ENCODE measurements at regions not wholly inside any gene's neighbourhood (a gene's known extent, or its start where the extent isn't known, plus 50 kb on each side); places are given as distances from the start of the nearest gene placed in this dataset.
"Not testable (repeated sequence)": the region's sequence is repeated elsewhere in the genome, so short reads cannot be mapped to it uniquely, and the experiment has no call there.

DNA sequence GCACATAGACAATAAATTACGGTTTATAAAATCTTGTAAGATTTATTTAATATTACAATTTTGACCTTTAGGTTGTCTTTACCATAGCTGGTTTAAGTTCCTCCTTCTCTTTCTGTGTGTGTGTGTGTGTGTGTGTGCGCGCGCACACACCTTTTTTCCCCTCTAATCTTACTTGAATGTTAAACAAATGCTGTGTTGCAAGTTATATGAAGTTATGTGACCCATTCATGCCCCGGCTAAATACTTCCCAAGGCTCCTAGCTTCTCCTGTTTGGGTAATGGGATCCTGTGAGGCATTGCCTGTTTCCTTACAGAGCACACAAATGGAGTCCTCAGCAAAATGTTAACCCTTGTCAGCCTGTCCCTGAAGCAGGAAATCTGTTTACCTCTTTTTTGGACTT, 125.6 kb upstream of the ZNF608 start:
- no peak for DNase-seq (ENCODE audit: low spot score)

DNA sequence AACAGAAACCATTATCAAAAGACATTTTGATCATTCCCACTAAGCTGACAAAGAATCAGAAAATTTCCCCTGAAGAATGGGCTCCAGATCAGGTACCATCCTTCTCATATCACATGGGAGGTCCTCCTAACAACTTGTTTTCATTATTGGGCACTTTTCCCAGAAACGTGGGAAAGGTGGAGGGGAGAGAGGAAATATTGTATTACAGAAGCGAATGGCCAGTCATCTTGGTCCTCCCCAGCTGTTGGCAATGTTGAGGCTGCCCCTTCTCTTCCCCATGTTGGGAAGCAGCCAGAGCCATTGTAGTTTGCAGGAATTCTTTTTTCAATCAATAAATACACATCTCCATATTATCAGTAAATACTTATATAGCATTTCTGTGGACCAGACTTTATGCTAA, 126.2 kb upstream of the ZNF608 start:
- DNase-seq (ENCODE audit: low spot score): no peak

DNA sequence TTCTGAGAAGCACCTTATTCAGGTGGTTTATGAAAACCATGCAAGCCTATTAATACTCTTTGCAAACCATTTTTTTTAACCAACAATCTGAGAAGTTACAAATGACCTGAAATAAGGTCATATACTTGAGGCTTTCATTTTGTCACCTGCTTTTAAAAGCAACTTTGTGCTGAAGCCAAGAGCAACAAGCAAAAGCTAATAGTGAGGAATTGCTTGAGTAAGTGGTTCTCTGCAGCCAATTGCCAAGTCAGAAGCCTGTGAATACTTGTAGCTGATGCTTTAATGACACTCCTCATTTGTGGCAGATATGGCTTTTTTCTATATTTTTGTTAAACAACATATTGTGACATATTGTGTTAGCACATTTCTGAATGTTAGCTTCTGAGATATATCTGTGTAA, 126.7 kb upstream of the ZNF608 start:
- no peak for DNase-seq (ENCODE audit: low spot score)

DNA sequence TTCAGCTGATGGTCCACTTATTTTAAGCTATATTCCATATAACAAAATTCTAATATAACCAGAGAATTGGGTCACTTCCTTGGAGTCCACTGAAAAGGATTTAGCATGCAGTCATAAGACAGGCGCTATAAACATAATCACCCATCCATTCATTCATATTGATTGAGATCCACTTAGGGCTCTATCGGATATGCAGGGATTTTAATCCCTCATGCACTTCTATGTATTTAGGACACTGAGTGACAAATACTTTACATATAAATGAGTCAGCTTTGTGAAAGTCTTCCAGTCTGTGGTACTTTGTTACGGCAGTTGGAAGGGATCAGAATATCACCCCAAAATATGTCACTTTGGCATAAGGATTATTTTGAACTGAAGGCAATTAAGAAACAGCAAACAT, 127.3 kb upstream of the ZNF608 start:
- no peak for DNase-seq (ENCODE audit: low spot score)

DNA sequence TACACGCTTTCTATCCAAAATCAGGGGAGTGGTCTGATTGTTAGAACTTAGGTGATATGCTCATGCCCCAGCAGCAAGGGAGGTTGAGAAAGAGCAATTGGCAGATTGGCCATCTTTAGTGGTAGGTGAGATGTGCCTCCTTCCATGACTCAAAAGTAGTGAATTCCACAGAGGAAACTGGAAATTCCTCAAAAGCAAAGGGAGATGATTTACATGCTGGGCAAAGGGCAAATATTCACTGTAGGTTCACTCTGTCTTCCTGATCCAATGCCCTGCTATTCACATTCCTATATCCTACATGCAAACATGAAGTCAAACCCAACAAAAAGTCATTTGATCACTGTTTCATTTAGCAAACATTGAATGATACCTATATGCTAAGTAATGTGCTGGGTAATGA, 130.1 kb upstream of the ZNF608 start:
- no peak for DNase-seq (ENCODE audit: low spot score)

DNA sequence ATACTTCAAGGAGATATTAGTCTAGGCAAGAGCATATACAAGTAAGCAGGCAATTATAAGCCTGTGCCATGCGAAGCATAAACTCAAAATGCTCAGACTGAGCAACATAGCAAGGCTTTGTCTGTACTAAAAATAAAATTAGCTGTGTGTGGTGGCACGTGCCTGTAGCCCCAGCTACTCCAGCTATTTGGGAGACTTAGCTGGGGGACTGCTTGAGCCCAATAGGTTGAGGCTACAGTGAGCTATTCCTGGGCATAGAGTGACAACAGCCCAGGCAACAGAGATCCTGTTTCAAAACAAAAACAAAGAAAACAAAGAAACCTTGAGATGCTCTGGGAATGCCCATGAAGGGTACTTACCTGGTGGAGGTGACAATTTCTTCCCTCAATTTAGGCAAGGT, 130.5 kb upstream of the ZNF608 start:
- DNase-seq (ENCODE audit: low spot score): no peak

DNA sequence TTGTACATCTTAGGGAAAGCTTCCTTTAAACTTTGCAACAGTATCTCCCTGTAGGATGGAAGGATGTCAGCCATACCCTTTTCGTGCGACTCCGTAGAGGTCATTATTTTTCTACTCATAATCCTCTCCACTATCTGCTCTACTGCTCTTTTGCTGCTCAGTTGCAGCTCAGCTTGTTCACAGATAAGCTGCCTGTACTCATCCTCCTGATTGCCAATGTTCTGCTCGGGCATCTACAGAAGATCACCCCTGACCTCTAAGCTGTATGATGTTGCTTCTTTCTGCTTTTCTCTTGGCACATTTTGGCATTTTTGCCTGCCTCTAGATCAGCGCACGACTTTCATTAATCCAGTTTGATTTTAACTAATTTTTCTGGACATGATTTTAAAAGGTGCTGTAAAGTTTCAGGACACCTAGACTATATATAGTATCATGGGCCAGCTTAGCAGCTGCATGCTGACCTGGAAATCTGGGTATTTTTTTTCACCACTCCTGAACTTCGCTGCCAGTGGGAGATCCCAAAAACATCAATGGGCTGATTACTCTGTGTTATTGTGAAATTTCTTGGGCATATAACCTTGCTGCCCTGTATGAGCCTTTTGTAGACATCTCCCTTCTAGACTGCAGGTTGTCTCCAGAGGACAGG, 131.2 kb upstream of the ZNF608 start:
- no peak for DNase-seq (ENCODE audit: low spot score)

DNA sequence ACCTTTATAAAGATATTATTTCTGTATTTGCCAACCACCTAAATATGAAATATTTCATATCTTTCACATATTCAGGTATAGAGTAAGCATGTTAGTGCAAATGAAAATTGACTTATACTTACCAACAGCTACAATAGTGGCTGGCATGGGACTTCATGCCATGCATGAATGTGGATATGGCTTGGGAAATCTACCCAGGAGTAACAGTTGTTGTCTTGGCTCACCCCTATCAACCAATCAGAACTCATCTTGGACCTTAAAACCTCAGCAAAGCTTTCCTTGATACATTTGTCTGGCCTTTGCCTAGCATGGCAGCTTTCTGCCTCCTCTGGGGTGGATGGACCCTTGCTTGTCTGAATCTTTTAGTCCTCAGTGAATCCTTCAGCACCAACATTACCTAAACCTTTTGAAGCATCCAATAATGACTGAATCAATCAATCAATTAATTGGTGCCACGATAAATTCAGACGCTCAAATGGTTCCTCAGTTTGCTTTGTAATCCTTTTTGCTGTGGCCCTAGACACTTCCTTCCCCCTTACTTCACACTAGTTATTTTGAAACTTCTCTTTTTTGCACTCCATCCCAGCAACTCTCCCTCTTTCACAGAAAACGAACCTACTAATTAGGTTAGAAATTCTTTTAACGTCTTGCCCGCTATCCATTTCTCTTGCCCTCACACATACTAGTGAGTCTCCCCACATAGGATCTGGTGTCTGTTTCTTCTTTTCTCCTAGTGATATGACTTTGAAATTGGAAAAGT, 132.3 kb upstream of the ZNF608 start:
- no peak for DNase-seq (ENCODE audit: low spot score)

DNA sequence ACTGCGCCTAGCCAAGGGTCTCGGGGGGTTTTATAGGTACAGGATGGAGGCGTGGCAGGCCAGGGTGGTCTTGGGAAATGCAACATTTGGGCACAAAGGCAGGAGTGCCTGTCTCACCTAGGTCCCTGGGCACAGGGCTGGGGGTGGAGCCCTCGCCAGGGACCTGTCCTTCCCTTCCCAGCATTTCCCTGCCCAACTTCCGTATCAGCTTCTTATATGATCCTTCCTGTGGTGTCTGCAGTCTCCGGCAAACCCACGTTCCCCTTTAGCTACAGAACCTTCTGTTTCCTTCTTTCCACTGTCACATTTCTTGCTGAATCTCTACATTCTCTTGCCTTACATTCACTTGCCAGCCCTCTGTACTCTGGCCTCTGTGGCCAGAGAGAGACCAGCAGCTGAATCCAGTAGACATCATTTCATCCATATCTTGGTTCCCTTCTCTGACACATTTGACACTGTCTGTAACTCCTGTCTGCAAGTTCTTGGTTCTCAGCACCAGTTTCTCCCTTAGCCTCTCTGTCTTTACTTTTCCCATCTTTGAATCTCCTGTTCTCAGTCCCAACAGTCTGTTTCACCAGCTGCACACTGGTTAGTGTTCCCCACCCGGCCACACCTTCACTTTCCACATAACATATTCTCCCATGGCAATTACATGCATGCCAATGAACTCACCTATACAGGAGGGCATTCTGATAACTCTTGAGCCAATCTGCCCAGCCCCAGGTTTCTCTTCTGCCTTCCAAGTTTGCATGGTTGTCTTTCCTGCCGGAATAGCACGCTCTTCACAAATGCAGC, 134.7 kb upstream of the ZNF608 start:
- no peak for DNase-seq (ENCODE audit: low spot score)

DNA sequence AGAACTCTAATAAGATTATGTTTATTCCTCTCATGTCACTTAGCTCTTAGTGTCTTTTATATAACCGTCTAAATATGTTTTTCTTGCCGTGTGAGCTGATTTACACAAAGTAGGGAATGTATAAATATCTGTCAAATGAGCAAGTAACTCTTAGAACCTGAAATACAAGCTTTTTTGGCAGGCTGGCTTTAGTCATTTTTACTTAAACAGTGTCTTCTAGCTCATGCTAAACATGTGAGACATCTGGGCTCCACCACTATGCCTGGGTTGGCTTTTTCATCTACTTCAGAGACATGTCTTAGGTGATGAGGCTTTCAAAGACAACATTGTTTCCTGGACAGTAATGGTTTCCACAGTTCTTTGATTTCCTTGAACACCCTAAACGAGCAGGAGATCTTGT, 137.2 kb upstream of the ZNF608 start:
- no peak for DNase-seq (ENCODE audit: low spot score)

DNA sequence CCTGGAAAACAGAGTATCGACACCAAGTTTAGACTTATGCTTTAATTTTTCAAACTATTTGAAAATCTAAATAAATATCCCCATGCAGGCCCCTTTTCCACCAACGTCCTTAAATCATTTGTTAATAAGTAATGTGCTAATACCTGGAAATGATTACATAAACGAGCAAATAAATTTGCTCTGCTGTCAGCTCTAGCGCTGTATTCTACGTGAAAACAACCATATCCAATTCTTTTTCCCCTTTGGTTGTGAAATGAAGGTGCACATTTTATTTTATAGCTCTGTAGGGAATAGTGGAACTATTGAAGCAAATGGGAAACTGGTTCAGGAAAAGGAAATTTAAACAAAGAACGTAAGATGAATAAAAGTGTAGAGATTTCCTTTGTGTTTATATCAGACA, 137.7 kb upstream of the ZNF608 start:
- DNase-seq (ENCODE audit: low spot score): no peak

DNA sequence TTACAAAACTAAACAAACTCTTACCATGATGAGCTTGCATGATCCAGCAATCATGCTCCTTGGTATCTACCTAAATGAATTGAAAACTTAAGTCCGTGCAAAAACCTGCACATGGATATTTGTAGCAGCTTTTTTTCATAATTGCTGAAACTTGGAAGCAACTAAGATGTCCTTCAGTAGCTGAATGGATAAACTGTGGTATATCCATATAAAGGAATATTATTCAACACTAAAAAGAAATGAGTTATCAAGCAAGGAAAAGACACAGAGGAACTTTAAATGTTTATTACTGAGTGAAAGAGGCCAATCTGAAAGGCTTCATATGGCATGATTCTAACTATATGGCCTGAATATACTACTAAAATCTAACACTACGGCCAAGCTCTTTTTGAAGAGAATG, 139.1 kb upstream of the ZNF608 start:
- DNase-seq (ENCODE audit: low spot score): no peak

DNA sequence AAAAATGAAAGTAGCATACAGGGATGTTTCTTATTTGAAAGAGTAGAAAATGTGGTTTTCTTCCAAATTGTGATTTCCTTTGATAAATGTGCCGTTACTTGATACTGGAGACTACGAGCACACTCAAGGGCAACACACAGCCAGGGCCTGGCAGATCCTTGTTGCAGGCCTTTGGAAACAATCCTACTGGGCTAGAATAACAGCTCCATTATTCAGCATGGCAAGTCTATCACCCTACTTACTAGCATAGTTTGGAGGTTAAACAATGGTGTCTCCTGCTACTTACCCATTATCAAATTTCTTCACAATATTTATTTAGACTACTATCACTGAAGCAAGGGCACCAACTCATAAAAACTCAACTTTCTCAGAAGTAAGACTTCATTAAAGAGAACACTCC, 140.8 kb upstream of the ZNF608 start:
- DNase-seq (ENCODE audit: low spot score): no peak

DNA sequence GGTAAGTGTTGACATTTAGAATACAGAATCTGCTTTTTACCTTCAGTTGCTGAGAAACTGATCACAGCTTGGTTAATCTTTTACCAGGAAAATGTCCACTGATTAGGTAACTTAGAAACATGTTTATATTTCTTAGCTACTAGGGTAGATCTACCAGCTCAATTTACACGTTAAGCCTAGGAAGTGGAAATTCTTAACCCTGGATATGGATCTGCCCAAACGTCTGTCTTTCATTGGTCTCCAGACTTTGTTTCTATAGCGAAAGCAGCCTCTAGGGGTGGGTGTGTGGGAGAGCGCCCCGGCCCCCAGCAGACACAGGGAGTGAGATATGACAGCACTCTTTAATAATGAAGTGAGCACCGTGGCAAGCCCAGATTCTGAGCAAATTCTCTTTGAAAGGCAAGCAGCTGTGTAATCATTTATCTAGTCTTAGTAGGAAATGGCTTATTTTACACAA, 141.6 kb upstream of the ZNF608 start:
- DNase-seq (ENCODE audit: low spot score): peak; percentile 29

DNA sequence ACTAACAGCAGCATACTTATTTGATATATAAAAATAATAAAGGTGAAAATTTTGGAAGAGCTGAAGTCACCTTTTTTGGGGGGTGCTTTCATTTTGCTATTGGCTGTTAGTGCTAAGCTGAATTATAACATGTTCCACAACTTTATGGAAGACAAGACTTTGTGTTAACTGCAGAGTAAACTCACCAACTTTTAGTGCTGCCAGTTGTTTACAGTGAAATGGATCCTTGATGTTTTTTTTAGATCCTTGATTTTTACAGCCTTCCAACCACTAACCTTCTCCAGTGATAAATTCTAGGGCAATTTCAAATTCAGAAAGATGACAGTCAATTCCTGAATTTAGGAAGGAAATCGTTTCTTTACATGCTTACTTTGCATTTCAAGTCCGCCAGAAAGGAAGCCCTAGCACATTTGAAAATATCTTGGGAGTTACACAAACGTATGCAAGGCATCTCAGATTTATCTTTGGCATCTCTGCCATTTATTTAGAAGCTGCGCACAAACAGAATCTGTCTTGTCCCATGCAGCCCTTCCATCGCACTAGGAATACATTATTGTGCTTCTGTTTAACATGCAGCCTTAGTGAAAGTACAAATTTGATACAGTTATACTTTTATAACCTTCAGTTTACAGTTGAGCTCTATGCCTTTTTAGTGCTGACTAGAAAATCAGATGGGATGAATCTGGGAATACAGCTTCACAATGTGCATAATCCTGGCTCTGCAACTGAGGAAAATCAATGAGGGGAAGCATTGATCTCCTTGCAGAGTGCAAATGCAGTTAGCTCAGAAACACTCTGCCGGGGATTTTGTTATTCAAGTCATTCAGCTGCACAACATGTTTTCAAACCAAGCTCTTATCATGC, 142.4 kb upstream of the ZNF608 start:
- DNase-seq (ENCODE audit: low spot score): no peak

DNA sequence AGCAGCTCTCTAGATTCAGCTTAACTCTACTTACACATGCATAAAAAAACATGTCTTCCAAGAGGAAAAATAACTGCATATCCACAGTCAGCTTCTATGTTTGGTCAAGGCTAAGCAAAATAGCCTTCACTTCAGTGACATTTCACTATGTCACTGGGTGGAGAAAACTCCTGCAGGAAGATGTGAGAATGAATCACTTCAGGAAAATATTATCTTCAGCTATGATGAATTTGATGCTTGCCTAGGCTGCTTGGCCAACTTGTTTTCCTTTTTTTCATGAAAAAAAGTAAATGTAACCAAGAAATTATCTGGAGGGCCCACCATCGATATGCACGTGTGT, 143.0 kb upstream of the ZNF608 start:
- no peak for DNase-seq (ENCODE audit: low spot score)

DNA sequence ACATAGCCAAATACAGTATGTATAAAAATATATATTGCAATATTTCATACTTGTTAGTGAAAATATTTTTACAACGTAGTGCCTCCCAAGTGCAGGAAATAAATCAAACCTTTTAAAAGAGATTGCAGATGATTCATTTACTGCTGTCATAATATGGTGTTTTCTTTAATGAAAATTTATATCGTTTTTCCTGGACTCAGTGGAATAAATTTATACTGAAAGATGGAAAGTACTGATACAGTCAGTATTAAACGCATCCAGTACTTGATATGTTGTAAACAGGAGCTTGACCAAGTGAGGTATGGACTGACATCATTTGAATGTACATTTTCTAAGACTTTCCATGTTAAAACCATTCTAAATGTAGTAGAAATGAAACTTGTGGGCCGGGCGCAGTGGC, 143.4 kb upstream of the ZNF608 start:
- DNase-seq (ENCODE audit: low spot score): no peak

DNA sequence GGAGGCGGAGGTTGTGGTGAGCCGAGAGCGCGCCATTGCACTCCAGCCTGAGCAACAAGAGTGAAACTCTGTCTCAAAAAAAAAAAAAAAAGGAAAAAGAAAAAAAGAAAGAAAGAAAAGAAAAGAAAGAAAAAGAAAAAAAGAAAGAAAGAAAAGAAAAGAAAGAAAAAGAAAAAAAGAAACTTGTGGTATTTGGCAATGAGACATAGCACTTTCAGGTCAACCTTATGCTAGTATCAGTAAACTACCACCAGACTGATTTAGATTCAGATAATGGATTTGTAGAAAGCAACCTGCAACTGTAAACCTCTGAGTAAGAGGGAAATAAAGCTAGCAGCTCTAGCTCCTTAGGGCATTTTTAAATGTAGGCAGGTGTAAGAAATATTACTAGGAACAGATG, 144.0 kb upstream of the ZNF608 start:
- DNase-seq (ENCODE audit: low spot score): not testable (repeated sequence)

DNA sequence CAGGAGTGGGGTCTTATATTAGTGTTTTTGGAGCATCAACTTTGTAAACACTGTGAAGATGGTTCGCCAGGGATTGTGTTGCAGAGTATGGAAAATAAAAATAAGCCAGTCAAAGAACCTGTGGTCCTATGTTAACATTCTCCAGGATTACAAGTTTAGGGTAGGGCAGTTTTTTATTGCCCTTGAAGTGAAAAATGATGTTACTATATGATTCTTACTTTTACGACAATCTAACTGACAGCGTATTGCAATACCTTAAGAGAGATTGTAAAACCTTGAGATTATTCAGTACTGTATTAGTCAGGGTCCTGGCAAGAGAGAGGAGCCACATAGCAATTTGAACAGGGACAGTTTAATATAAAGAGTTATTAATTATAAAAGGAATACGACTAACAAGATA, 144.7 kb upstream of the ZNF608 start:
- no peak for DNase-seq (ENCODE audit: low spot score)

DNA sequence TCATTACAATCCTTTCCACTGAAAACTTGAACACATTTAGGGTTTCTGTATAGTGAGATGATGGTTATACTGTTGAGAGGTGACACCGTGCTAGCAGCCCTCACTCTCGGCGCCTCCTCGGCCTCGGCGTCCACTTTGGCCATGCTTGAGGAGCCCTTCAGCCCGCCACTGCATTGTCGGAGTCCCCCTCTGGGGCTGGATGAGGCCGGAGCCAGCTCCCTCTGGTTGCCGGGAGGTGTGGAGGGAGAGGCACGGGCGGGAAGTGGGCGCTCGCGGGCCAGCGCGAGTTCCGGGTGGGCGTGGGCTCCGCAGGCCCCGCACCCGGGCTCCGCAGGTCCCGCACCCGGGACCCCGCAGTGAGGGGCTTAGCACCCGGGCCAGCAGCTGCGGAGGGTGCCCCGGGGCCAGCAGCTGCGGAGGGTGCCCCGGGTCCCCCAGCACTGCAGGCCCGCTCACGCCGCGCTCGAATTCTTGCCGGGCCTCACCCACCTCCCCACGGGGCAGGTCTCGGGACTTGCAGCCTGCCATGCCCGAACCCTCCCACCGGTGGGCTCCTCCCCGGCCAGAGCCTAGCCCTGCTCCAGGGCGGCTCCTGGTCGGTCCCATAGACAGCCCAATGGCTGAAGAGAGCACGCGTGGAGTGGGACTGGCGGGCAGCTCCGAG, 145.9 kb upstream of the ZNF608 start:
- no peak for DNase-seq (ENCODE audit: low spot score)

DNA sequence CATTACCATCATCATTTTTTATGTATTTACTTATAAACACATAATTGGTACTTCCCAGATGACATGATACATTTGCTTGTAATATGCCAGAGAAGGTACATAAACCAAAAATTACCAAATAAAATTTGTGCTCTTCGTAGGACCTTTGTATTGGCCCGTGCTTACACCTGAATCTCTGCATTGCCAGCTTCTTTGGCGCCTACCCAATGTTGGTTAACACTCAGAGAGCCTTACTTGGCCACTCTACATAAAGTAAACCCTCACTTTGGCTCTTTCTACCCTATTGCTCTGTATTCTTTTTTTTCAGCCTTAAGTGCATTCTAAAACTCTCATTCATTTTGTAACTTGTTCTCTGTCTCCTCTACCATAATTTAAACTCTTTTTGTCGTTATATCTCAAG, 148.1 kb upstream of the ZNF608 start:
- DNase-seq (ENCODE audit: low spot score): no peak

DNA sequence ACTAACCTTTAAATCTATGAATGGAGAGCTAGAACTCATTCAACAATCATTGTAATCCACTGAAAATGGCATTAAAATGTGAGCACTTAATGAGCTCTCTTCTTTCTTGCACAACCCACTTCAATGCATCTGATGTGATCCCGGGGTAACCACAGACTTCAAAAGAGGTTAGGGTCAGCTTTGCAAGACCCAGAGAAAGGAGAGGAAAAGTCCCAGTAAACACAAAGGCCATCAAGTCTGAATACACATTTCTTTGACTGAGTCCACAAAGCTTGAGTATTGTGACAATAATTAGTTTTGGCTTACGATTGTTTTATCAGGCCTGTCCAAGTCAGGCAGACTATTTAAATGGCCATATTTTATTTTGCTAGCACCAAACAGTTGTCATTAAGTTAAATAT, 148.8 kb upstream of the ZNF608 start:
- no peak for DNase-seq (ENCODE audit: low spot score)

All from D341Med (cell line).